DND-41 (cell line): ENCODE measurements at regions not wholly inside any gene's neighbourhood (a gene's known extent, or its start where the extent isn't known, plus 50 kb on each side); places are given as distances from the start of the nearest gene placed in this dataset.

Experiments used
- ATAC-seq: fragments of 200-7000 bp; cut with Tn5 transposase; 3 replicates; pipeline ENCODE4 v1.9.1; 2021; ENCODE audit warnings: low read depth; ENCODE audit not compliant: insufficient read depth
- DNase-seq: peaks from one replicate; pipeline ENCODE4 v3.0.0-alpha.2; 2020
- H2AFZ ChIP-seq: 2 replicates; pipeline ENCODE4 v1.6.0; 2012; ENCODE audit warnings: low read depth, low read length
- H3K27ac ChIP-seq: 2 replicates; pipeline ENCODE4 v1.5.1; 2012; ENCODE audit warnings: low read length, inconsistent platforms
- H3K27me3 ChIP-seq: fragments of 200-600 bp; sonication (generic); 2 replicates; pipeline ENCODE4 v1.6.0; 2012; ENCODE audit warnings: low read length, mild to moderate bottlenecking, inconsistent platforms; ENCODE audit not compliant: insufficient read depth, poor library complexity
- H3K36me3 ChIP-seq: 2 replicates; pipeline ENCODE4 v1.5.1; 2012; ENCODE audit warnings: low read length, inconsistent platforms; ENCODE audit not compliant: insufficient read depth
- H3K4me1 ChIP-seq: 2 replicates; pipeline ENCODE4 v1.5.1; 2012; ENCODE audit warnings: mild to moderate bottlenecking, low read length; ENCODE audit not compliant: insufficient read depth
- H3K4me2 ChIP-seq: 2 replicates; pipeline ENCODE4 v1.6.0; 2012; ENCODE audit warnings: mild to moderate bottlenecking, moderate library complexity, low read length, inconsistent platforms; ENCODE audit not compliant: insufficient read depth
- H3K4me3 ChIP-seq, 2 experiments: fragments of 200-600 bp in 1 of 2; shearing (Covaris generic) in 1 of 2; 2 replicates each; pipeline ENCODE4 v1.5.1; 2012 to 2016; ENCODE audit warnings: inconsistent platforms in 2 of 2, low read length in 2 of 2, mild to moderate bottlenecking in 2 of 2, low read depth in 1 of 2, moderate library complexity in 1 of 2
- H3K79me2 ChIP-seq: 2 replicates; pipeline ENCODE4 v1.6.0; 2012; ENCODE audit warnings: low read length, inconsistent platforms; ENCODE audit not compliant: insufficient read depth
- H3K9ac ChIP-seq: 2 replicates; pipeline ENCODE4 v1.6.0; 2012; ENCODE audit warnings: low read depth, mild to moderate bottlenecking, inconsistent platforms, low read length, moderate library complexity
- H3K9me3 ChIP-seq: 2 replicates; pipeline ENCODE4 v1.5.1; 2012; ENCODE audit warnings: low read length, moderate library complexity, mild to moderate bottlenecking, inconsistent platforms; ENCODE audit not compliant: insufficient read depth, severe bottlenecking
- H4K20me1 ChIP-seq: 2 replicates; pipeline ENCODE4 v1.6.0; 2012; ENCODE audit warnings: low read length; ENCODE audit not compliant: insufficient read depth
- CTCF ChIP-seq: IDR thresholded peaks from 2 replicates; pipeline ENCODE4 v1.5.1; 2012; ENCODE audit warnings: borderline replicate concordance, low read length, moderate library complexity, mild to moderate bottlenecking; ENCODE audit not compliant: poor library complexity, severe bottlenecking; ENCODE audit errors: extremely low read depth
- EZH2 ChIP-seq: IDR thresholded peaks from 3 replicates; pipeline ENCODE4 v1.6.1; 2012; ENCODE audit warnings: borderline replicate concordance, low read depth, mild to moderate bottlenecking, moderate library complexity, low read length, inconsistent platforms; ENCODE audit not compliant: severe bottlenecking

- H3K4me2 ChIP-seq, result no peak overlapping the region
- TF ChIP-seq CTCF (no peak), EZH2 (no peak)
- no peaks in the 10 kb centered on the region for H3K9me3 ChIP-seq
- H3K9ac ChIP-seq, result no peak overlapping the region
- no peaks in the 10 kb centered on the region for H4K20me1 ChIP-seq
- H3K79me2 ChIP-seq, result no peaks in the 10 kb centered on the region
- H3K4me3 ChIP-seq, result no peak overlapping the region
- no peaks in the 10 kb centered on the region for H3K27me3 ChIP-seq
- H3K27ac ChIP-seq, result no peak overlapping the region
- ATAC-seq (no peak), DNase-seq (no peak)
- no peaks in the 10 kb centered on the region for H3K36me3 ChIP-seq
- no peak overlapping the region for H2AFZ ChIP-seq
- H3K4me1 ChIP-seq, result no peaks in the 10 kb centered on the region
Measured at GRCh38 chr4:120629546-120630108, 292.9 kb downstream of the PRDM5 start.

- H3K4me1 ChIP-seq, result no peaks in the 10 kb centered on the region
- H2AFZ ChIP-seq, result no peak overlapping the region
- no peaks in the 10 kb centered on the region for H3K79me2 ChIP-seq
- no peaks in the 10 kb centered on the region for H3K36me3 ChIP-seq
- ATAC-seq, result no peak
- H3K4me3 ChIP-seq, result no peak overlapping the region
- no peaks in the 10 kb centered on the region for H3K27me3 ChIP-seq
- H3K27ac ChIP-seq, result no peak overlapping the region
- TF ChIP-seq EZH2 (no peak), CTCF (no peak)
- no peaks in the 10 kb centered on the region for H3K9me3 ChIP-seq
- no peak overlapping the region for H3K4me2 ChIP-seq
- H4K20me1 ChIP-seq, result no peaks in the 10 kb centered on the region
- no peak for DNase-seq
- no peak overlapping the region for H3K9ac ChIP-seq
Measured at GRCh38 chr4:120622601-120623000, 299.9 kb downstream of the PRDM5 start.

DNA sequence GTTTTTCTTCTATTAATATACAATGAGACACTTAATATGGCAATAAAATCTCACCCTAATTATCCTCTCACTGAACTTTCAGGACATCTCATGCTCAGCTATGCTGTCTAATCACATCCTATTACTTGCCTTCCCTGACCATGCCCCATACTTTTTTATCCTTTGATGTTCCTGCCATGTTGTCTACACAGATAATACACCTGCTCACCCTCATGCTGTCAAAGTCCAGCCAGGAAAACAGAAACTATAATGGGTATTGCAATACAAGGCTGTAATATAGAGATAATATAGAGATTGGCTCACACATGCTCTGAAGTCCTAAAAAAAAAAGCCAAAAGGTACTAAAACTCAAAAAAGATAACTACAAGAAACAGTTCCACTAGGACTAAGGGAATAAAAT is 305.4 kb downstream of the PRDM5 start:
- DNase-seq (no peak), ATAC-seq (no peak)
- Histone ChIP-seq H3K27me3 (no peaks in the 10 kb centered on the region), H3K4me1 (no peaks in the 10 kb centered on the region), H3K4me3 (no peak overlapping the region), H3K4me2 (no peak overlapping the region), H3K36me3 (no peaks in the 10 kb centered on the region), H3K27ac (no peak overlapping the region), H3K79me2 (no peaks in the 10 kb centered on the region), H2AFZ (no peak overlapping the region), H3K9me3 (no peaks in the 10 kb centered on the region), H4K20me1 (no peaks in the 10 kb centered on the region), H3K9ac (no peak overlapping the region)
- TF ChIP-seq EZH2 (no peak), CTCF (no peak)

DNA sequence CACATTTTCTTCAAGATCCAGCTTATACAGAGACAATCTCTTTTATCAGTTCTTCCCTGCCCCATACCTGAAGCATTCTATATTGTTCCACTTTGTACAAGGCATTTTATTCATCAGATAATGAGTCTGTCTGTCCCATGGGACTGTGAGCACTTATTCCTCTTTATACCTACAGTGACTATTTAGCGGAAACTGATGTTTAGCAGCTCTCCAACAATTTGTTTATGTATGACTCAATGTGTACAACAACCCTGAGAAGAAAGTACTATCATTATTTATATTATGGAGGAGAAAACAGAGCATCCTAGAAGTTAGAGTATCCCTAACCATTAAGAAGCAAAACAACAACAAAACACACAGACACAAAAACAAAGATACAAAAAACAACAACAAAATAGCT is 306.5 kb downstream of the PRDM5 start:
- Histone ChIP-seq H4K20me1 (no peaks in the 10 kb centered on the region), H3K4me2 (no peak overlapping the region), H3K36me3 (no peaks in the 10 kb centered on the region), H2AFZ (no peak overlapping the region), H3K9me3 (no peaks in the 10 kb centered on the region), H3K27ac (no peak overlapping the region), H3K79me2 (no peaks in the 10 kb centered on the region), H3K4me1 (no peaks in the 10 kb centered on the region), H3K27me3 (no peaks in the 10 kb centered on the region), H3K9ac (no peak overlapping the region), H3K4me3 (no peak overlapping the region)
- ATAC-seq (no peak), DNase-seq (no peak)
- no peak for TF ChIP-seq EZH2
- no peak for TF ChIP-seq CTCF
